Vagina (tissue), 2 donors: ENCODE measurements at regions not wholly inside any gene's neighbourhood (a gene's known extent, or its start where the extent isn't known, plus 50 kb on each side); places are given as distances from the start of the nearest gene placed in this dataset.

Experiments used
- CTCF ChIP-seq, 3 experiments: fragments of 450-650 bp in 2 of 3; fragments of 200-600 bp in 1 of 3; sonication (generic) in 1 of 3; IDR thresholded peaks; one replicate each; pipeline ENCODE4 v1.5.1; 2017 to 2019; ENCODE audit warnings: antibody characterized with exemption in 3 of 3, mild to moderate bottlenecking in 2 of 3, moderate library complexity in 2 of 3
- POLR2A ChIP-seq, 2 donors: fragments of 450-650 bp; IDR thresholded peaks; one replicate each; pipeline ENCODE4 v1.6.1; 2017; ENCODE audit warnings: antibody characterized with exemption in 2 of 2, mild to moderate bottlenecking in 2 of 2, moderate library complexity in 2 of 2
- POLR2AphosphoS5 ChIP-seq, 2 donors: sonication (generic); formaldehyde crosslinking; IDR thresholded peaks; one replicate each; pipeline ENCODE4 v1.9.0; 2017; ENCODE audit warnings: antibody characterized with exemption in 2 of 2, mild to moderate bottlenecking in 2 of 2, low read depth in 1 of 2; ENCODE audit not compliant: insufficient read depth in 1 of 2

GRCh38 chr22:22959147-22959827 is 71.7 kb downstream of the IGLL5 start:
- TF ChIP-seq CTCF (IDR thresholded peaks at IDR 0.05) (peak; percentile 70 to 91 (median 79)), POLR2AphosphoS5 (IDR thresholded peaks at IDR 0.05; ENCODE audit: insufficient read depth in 1 of 2, low read depth in 1 of 2) (no peak), POLR2A (IDR thresholded peaks at IDR 0.05) (no peak)
